ENCODE measurements at regions not wholly inside any gene's neighbourhood (a gene's known extent, or its start where the extent isn't known, plus 50 kb on each side); places are given as distances from the start of the nearest gene placed in this dataset.
"Not testable (repeated sequence)": the region's sequence is repeated elsewhere in the genome, so short reads cannot be mapped to it uniquely, and the experiment has no call there.

DNA sequence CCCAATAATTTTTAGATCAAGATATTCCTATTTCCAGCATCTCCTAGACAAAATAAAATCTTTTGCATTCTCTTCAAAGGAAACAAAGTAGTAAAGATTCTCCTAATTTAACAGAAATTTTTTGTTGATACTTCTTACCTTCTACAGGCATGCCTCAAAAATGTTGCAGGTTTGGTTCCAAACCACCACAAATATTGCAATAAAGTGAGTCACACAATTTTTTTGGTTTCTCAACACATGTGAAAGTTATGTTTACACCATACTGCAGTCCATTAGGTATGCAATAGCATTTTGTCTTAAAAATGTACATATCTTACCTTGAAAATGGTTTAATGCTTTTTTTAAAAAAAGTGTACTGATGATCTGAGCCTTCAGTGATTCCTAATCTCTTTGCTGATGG lies 65.6 kb upstream of the USP15 start:
- no peaks in the 10 kb centered on the region for H3K36me3 ChIP-seq (replicated peaks; ENCODE audit: low read depth, low read length)

DNA sequence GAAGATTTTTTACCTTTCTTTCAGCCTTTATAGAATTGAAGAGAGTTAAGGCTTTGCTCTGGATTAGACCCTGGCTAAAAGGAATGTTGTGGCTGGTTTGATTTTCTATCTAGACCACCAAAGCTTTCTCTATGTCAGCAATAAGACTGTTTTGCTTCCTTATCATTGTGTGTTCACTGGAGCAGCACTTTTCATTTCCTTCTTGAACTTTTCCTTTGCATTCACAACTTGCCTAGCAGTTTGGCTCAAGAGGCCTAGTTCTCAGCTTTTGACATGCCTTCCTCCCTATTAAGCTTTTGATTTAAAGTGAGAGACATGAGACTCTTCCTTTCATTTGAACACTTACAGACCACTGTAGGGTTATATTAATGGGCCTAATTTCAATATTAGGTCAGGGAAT lies 64.1 kb upstream of the USP15 start:
- peak overlapping the region; percentile 7; the same call in 1 of the 2 replicates for H3K4me2 ChIP-seq (ENCODE audit: low read length)
- TF ChIP-seq, protein P1, sequence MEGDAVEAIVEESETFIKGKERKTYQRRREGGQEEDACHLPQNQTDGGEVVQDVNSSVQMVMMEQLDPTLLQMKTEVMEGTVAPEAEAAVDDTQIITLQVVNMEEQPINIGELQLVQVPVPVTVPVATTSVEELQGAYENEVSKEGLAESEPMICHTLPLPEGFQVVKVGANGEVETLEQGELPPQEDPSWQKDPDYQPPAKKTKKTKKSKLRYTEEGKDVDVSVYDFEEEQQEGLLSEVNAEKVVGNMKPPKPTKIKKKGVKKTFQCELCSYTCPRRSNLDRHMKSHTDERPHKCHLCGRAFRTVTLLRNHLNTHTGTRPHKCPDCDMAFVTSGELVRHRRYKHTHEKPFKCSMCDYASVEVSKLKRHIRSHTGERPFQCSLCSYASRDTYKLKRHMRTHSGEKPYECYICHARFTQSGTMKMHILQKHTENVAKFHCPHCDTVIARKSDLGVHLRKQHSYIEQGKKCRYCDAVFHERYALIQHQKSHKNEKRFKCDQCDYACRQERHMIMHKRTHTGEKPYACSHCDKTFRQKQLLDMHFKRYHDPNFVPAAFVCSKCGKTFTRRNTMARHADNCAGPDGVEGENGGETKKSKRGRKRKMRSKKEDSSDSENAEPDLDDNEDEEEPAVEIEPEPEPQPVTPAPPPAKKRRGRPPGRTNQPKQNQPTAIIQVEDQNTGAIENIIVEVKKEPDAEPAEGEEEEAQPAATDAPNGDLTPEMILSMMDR (IDR thresholded peaks at IDR 0.05; ENCODE audit: low read depth, low read length), result no peak
- TF ChIP-seq EZH2phosphoT487 (IDR thresholded peaks at IDR 0.05; ENCODE audit: low read depth), result no peak
- H3K27me3 ChIP-seq (ENCODE audit: low read depth, low read length), result no peaks in the 10 kb centered on the region
- H3K4me3 ChIP-seq (ENCODE audit: low read length), result no peak overlapping the region
- H4K20me1 ChIP-seq (ENCODE audit: insufficient read depth, low read length), result no peaks in the 10 kb centered on the region
- peaks cover 15% of the 10 kb centered on the region for H3K4me1 ChIP-seq (ENCODE audit: low read length)
- H3K27ac ChIP-seq (ENCODE audit: low read length), result no peak overlapping the region
- no peak overlapping the region for H3K9ac ChIP-seq (ENCODE audit: low read length)
- H2AFZ ChIP-seq (ENCODE audit: low read depth, low read length), result no peak overlapping the region
- no peaks in the 10 kb centered on the region for H3K79me2 ChIP-seq (ENCODE audit: low read length)
- H3K36me3 ChIP-seq (replicated peaks; ENCODE audit: low read depth, low read length), result no peaks in the 10 kb centered on the region
- no peaks in the 10 kb centered on the region for H3K9me3 ChIP-seq (ENCODE audit: insufficient read depth, low read length)

More for the DNA sequence above, 65.6 kb upstream of the USP15 start:
- Histone ChIP-seq H3K27ac (ENCODE audit: low read length) (no peak overlapping the region), H3K4me1 (ENCODE audit: low read length) (peaks cover 15% of the 10 kb centered on the region), H3K27me3 (ENCODE audit: low read depth, low read length) (no peaks in the 10 kb centered on the region), H3K9ac (ENCODE audit: low read length) (no peak overlapping the region), H3K4me2 (ENCODE audit: low read length) (no peak overlapping the region), H3K79me2 (ENCODE audit: low read length) (no peaks in the 10 kb centered on the region), H3K9me3 (ENCODE audit: insufficient read depth, low read length) (no peaks in the 10 kb centered on the region), H2AFZ (ENCODE audit: low read depth, low read length) (no peak overlapping the region), H4K20me1 (ENCODE audit: insufficient read depth, low read length) (no peaks in the 10 kb centered on the region), H3K4me3 (ENCODE audit: low read length) (no peak overlapping the region)
- TF ChIP-seq, protein P1 (IDR thresholded peaks at IDR 0.05; ENCODE audit: low read depth, low read length), result no peak
- TF ChIP-seq EZH2phosphoT487 (IDR thresholded peaks at IDR 0.05; ENCODE audit: low read depth), result no peak

DNA sequence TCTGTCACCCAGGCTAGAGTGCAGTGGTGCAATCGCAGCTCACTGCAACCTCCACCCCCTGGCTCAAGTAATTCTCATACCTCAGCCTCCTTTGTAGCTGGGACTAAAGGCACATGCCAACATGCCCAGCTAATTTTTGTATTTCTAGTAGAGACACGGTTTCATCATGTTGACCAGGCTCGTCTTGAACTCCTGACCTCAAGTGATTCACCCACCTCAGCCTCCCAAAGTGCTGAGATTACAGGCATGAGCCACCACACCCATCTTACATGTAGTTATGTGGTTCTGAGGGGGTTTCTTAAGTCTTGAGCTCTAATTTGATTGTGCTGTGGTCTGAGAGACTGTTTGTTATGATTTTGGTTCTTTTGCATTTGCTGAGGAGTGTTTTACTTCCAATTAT lies 57.3 kb upstream of the USP15 start:
- H2AFZ ChIP-seq (ENCODE audit: low read depth, low read length); H3K4me2 ChIP-seq (ENCODE audit: low read length); H3K36me3 ChIP-seq (replicated peaks; ENCODE audit: low read depth, low read length); H3K79me2 ChIP-seq (ENCODE audit: low read length); H3K9ac ChIP-seq (ENCODE audit: low read length); H3K4me1 ChIP-seq (ENCODE audit: low read length); H3K9me3 ChIP-seq (ENCODE audit: insufficient read depth, low read length); H3K27me3 ChIP-seq (ENCODE audit: low read depth, low read length); H4K20me1 ChIP-seq (ENCODE audit: insufficient read depth, low read length); H3K27ac ChIP-seq (ENCODE audit: low read length); H3K4me3 ChIP-seq (ENCODE audit: low read length): not testable (repeated sequence)

DNA sequence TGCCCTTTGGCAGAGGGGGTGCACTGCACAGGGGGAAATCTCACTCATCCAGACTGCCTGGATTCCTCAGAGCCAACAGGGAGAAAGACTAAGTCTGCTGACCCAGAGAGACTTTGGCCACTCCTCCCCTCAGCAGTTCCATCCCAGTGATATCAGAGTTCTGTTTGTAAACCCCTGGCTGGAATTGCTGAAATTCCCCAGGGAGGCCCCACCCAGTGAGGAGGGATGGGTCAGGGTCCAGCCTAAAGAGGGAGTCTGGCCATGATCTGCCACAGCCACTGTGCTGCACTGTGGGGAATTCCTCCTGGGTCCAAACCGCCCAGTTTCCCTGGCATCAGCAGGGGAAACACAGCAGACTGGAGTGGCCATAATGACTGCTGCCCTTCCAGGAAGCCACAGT lies 54.9 kb upstream of the USP15 start:
- no peak overlapping the region for H3K4me2 ChIP-seq (ENCODE audit: low read length)
- H3K4me3 ChIP-seq (ENCODE audit: low read length), result no peak overlapping the region
- H2AFZ ChIP-seq (ENCODE audit: low read depth, low read length), result no peak overlapping the region
- H3K9ac ChIP-seq (ENCODE audit: low read length), result no peak overlapping the region
- no peak for TF ChIP-seq EZH2phosphoT487 (IDR thresholded peaks at IDR 0.05; ENCODE audit: low read depth)
- TF ChIP-seq, protein P1 (IDR thresholded peaks at IDR 0.05; ENCODE audit: low read depth, low read length), result no peak
- H3K79me2 ChIP-seq (ENCODE audit: low read length), result no peaks in the 10 kb centered on the region
- no peaks in the 10 kb centered on the region for H3K27me3 ChIP-seq (ENCODE audit: low read depth, low read length)
- no peaks in the 10 kb centered on the region for H3K4me1 ChIP-seq (ENCODE audit: low read length)
- H3K9me3 ChIP-seq (ENCODE audit: insufficient read depth, low read length), result no peaks in the 10 kb centered on the region
- H4K20me1 ChIP-seq (ENCODE audit: insufficient read depth, low read length), result no peaks in the 10 kb centered on the region
- no peaks in the 10 kb centered on the region for H3K36me3 ChIP-seq (replicated peaks; ENCODE audit: low read depth, low read length)
- no peak overlapping the region for H3K27ac ChIP-seq (ENCODE audit: low read length)

DNA sequence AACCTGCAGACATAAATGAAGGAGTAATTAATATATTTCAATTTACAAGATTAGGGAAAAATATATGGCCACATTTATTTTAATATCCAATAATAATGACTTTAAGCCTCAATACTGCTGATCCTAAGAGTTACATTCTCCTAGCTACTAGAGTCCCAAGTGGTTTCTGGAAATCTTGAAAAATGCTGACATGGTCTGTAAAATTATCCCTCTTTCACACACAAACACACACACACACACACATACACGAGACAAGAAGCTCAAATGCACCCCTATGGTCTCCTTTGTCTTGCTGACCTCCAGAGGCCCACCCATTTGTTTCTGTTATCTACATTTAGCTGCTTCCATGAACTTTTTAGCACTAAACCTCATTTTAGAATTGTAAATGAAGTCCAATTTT lies 53.0 kb upstream of the USP15 start:
- no peaks in the 10 kb centered on the region for H3K4me1 ChIP-seq (ENCODE audit: low read length)
- H4K20me1 ChIP-seq (ENCODE audit: insufficient read depth, low read length), result no peaks in the 10 kb centered on the region
- H3K36me3 ChIP-seq (replicated peaks; ENCODE audit: low read depth, low read length), result no peaks in the 10 kb centered on the region
- H3K9ac ChIP-seq (ENCODE audit: low read length), result no peak overlapping the region
- H3K4me2 ChIP-seq (ENCODE audit: low read length), result no peak overlapping the region
- no peaks in the 10 kb centered on the region for H3K79me2 ChIP-seq (ENCODE audit: low read length)
- no peak overlapping the region for H3K27ac ChIP-seq (ENCODE audit: low read length)
- no peaks in the 10 kb centered on the region for H3K27me3 ChIP-seq (ENCODE audit: low read depth, low read length)
- no peak for TF ChIP-seq EZH2phosphoT487 (IDR thresholded peaks at IDR 0.05; ENCODE audit: low read depth)
- TF ChIP-seq, protein P1 (IDR thresholded peaks at IDR 0.05; ENCODE audit: low read depth, low read length), result no peak
- H3K4me3 ChIP-seq (ENCODE audit: low read length), result no peak overlapping the region
- no peak overlapping the region for H2AFZ ChIP-seq (ENCODE audit: low read depth, low read length)
- H3K9me3 ChIP-seq (ENCODE audit: insufficient read depth, low read length), result no peaks in the 10 kb centered on the region

Measured in OCI-LY3 (cell line).